Left lung (tissue), 4 donors: ENCODE measurements at regions not wholly inside any gene's neighbourhood (a gene's known extent, or its start where the extent isn't known, plus 50 kb on each side); places are given as distances from the start of the nearest gene placed in this dataset.

ENCODE experiments used
- ATAC-seq: fragments of 200-7000 bp; cut with Tn5 transposase; one replicate; pipeline ENCODE4 v1.9.1; 2020; ENCODE audit warnings: moderate library complexity
- DNase-seq, 4 donors: peaks; one replicate each; pipeline ENCODE4 v3.0.0-alpha.2; 2013 to 2020
- H3K27ac ChIP-seq, 2 donors: fragments of 200-600 bp; sonication (generic) in 1 of 2; one replicate each; pipeline versions ENCODE4 v1.5.0 to v1.8.0; 2020 to 2021
- H3K27me3 ChIP-seq, 2 donors: fragments of 200-600 bp; sonication (generic) in 1 of 2; one replicate each; pipeline versions ENCODE4 v1.5.0 to v1.8.0; 2020 to 2021
- H3K36me3 ChIP-seq, 2 donors: fragments of 200-600 bp; sonication (generic) in 1 of 2; one replicate each; pipeline versions ENCODE4 v1.5.0 to v1.8.0; 2020 to 2021
- H3K4me1 ChIP-seq, 2 donors: fragments of 200-600 bp; one replicate each; pipeline ENCODE4 v1.8.0; 2021
- H3K4me3 ChIP-seq, 2 donors: fragments of 200-600 bp; sonication (generic) in 1 of 2; one replicate each; pipeline versions ENCODE4 v1.5.0 to v1.8.0; 2020 to 2021; ENCODE audit warnings: mild to moderate bottlenecking in 1 of 2
- H3K9me3 ChIP-seq, 2 donors: fragments of 200-600 bp; sonication (generic) in 1 of 2; one replicate each; pipeline versions ENCODE4 v1.5.0 to v1.8.0; 2020 to 2021
- intact Hi-C, 2 donors: fragments of 100-400 bp; cut with DNase I; formaldehyde crosslinking; loops; one replicate each; pipeline versions ENCODE4 v1.11.2 to v1.14.2; 2022
- TF ChIP-seq, protein P1 (sequence below), 2 donors: fragments of 200-600 bp; sonication (generic) in 1 of 2; IDR thresholded peaks; one replicate each; pipeline versions ENCODE4 v1.5.0 to v1.8.0; 2021; ENCODE audit warnings: antibody characterized with exemption in 2 of 2
- donor health status: DM: no; HTN: yes; CAD: no.
- donor health status: DM: no; HTN: no; CAD: no.

DNA sequence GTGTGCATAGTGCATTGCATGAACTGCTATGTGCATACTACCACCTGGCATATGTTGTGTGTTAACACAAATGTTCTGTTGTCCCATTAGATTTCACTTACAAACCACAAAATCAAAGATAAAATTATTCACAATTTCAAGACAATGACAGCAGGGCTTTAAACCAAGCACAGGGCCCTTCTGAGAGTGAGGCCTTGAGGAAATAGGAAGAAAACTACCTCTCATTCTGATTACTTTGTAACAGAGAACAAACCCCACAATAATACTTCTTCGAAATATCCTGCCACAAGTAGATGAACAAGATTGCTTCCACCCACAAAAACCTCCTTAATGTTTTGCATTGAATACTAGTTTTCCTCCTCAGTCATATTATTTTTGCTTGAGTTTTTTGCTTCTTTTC is 85.5 kb upstream of the SPANXB1 start:
- Histone ChIP-seq H3K4me1 (no peaks in the 10 kb centered on the region), H3K9me3 (no peaks in the 10 kb centered on the region), H3K27me3 (no peaks in the 10 kb centered on the region), H3K4me3 (no peak overlapping the region), H3K27ac (no peak overlapping the region), H3K36me3 (no peaks in the 10 kb centered on the region)
- DNase-seq (no peak), ATAC-seq (no peak)
- intact Hi-C loops = no loop called here
- TF ChIP-seq, protein P1, sequence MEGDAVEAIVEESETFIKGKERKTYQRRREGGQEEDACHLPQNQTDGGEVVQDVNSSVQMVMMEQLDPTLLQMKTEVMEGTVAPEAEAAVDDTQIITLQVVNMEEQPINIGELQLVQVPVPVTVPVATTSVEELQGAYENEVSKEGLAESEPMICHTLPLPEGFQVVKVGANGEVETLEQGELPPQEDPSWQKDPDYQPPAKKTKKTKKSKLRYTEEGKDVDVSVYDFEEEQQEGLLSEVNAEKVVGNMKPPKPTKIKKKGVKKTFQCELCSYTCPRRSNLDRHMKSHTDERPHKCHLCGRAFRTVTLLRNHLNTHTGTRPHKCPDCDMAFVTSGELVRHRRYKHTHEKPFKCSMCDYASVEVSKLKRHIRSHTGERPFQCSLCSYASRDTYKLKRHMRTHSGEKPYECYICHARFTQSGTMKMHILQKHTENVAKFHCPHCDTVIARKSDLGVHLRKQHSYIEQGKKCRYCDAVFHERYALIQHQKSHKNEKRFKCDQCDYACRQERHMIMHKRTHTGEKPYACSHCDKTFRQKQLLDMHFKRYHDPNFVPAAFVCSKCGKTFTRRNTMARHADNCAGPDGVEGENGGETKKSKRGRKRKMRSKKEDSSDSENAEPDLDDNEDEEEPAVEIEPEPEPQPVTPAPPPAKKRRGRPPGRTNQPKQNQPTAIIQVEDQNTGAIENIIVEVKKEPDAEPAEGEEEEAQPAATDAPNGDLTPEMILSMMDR (IDR thresholded peaks at IDR 0.05) = no peak

GRCh38 chrX:140917354-140918115 is 84.9 kb upstream of the SPANXB1 start:
- ATAC-seq (no peak), DNase-seq (no peak)
- H3K4me3 ChIP-seq = no peak overlapping the region
- H3K27ac ChIP-seq = no peak overlapping the region
- H3K36me3 ChIP-seq = no peaks in the 10 kb centered on the region
- intact Hi-C loops = no loop called here
- H3K4me1 ChIP-seq = no peaks in the 10 kb centered on the region
- H3K27me3 ChIP-seq = no peaks in the 10 kb centered on the region
- TF ChIP-seq, protein P1 (IDR thresholded peaks at IDR 0.05) = no peak
- no peaks in the 10 kb centered on the region for H3K9me3 ChIP-seq

DNA sequence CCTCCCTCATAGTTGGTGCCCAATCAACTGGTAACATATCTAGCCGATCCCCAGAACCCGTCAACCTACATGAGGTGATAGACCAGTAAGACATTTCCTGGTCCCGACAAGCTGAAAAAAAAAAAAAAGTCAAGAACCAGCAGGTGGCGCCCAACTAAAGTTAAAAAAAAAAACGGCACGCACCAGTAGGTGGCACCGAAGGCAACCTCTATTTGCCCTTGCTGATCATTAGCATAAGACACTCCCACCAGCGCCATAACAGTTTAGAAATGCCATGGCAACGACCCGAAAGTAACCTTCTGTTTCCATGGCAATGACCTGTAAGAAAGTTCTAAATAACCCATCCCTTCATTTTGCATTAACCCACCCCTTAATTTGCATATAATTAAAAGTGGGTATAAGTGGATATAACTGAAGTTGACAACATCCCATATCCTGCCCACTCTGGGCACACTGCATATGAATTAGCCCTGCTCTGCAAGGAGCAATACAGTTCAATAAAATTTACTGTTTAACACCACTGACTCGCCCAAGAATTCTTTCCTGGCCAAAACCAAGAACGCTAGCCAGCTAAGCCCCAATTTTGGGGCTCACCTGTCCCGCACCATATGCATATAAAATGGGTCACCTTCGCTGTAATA is 83.9 kb upstream of the SPANXB1 start:
- ATAC-seq (peak; percentile 89), DNase-seq (peak in 1 of 4 donors; percentile 39)
- intact Hi-C loops = no loop called here
- no peak overlapping the region for H3K27ac ChIP-seq
- H3K9me3 ChIP-seq = no peaks in the 10 kb centered on the region
- no peak overlapping the region for H3K4me3 ChIP-seq
- TF ChIP-seq, protein P1 (IDR thresholded peaks at IDR 0.05) = peak in 1 of 2 donors; percentile 33
- no peaks in the 10 kb centered on the region for H3K4me1 ChIP-seq
- H3K27me3 ChIP-seq = no peaks in the 10 kb centered on the region
- H3K36me3 ChIP-seq = no peaks in the 10 kb centered on the region

DNA sequence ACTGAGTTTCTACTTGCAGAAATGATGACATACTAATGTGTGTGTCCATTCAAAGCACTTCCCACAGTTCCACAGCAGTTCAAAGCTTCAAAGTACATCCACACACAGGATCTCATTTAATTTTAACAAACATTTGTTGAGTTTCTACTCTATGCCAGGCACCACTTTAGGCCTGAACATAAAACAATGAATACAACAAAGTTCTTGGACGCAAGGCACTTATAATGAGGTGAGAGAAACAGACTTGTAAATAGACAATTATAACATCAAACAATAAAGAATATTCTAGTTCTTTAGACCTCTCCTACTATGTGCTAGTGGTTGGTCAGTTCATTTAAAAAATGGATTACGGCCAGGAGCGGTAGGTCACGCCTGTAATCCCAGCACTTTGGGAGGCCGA is 82.0 kb upstream of the SPANXB1 start:
- Histone ChIP-seq H3K36me3 (no peaks in the 10 kb centered on the region), H3K4me1 (no peaks in the 10 kb centered on the region), H3K4me3 (no peak overlapping the region), H3K27me3 (no peaks in the 10 kb centered on the region), H3K9me3 (no peaks in the 10 kb centered on the region), H3K27ac (no peak overlapping the region)
- intact Hi-C loops = no loop called here
- TF ChIP-seq, protein P1 (IDR thresholded peaks at IDR 0.05) = no peak
- no peak for ATAC-seq
- DNase-seq = no peak

GRCh38 chrX:140923118-140923517 is 79.3 kb upstream of the SPANXB1 start:
- Histone ChIP-seq H3K36me3 (no peaks in the 10 kb centered on the region), H3K27ac (no peak overlapping the region), H3K27me3 (peaks cover 0 to 6% of the 10 kb centered on the region in 2 donors), H3K4me1 (no peaks in the 10 kb centered on the region), H3K4me3 (no peak overlapping the region), H3K9me3 (no peaks in the 10 kb centered on the region)
- DNase-seq (no peak), ATAC-seq (no peak)
- TF ChIP-seq, protein P1 (IDR thresholded peaks at IDR 0.05) = no peak
- intact Hi-C loops = no loop called here
